Brain microvascular endothelial cell (primary cell): ENCODE measurements at regions not wholly inside any gene's neighbourhood (a gene's known extent, or its start where the extent isn't known, plus 50 kb on each side); places are given as distances from the start of the nearest gene placed in this dataset.

Experiments
- DNase-seq: peaks from one replicate; pipeline ENCODE4 v3.0.0-alpha.2; 2020
- H3K27ac ChIP-seq: fragments of 250-450 bp; sonication (Bioruptor Pico); 2 replicates; pipeline ENCODE4 v1.5.1; 2020; ENCODE audit warnings: mild to moderate bottlenecking, moderate library complexity
- H3K27me3 ChIP-seq: fragments of 250-450 bp; sonication (Bioruptor Pico); replicated peaks from 2 replicates; pipeline ENCODE4 v1.5.1; 2020; ENCODE audit warnings: mild to moderate bottlenecking
- H3K36me3 ChIP-seq: fragments of 250-450 bp; sonication (Bioruptor Pico); replicated peaks from 2 replicates; pipeline ENCODE4 v1.5.1; 2020; ENCODE audit warnings: mild to moderate bottlenecking
- H3K4me3 ChIP-seq: 2 replicates; pipeline ENCODE4 v1.5.1; 2011; ENCODE audit warnings: low read depth, mild to moderate bottlenecking, control low read depth, low read length, moderate library complexity
- CTCF ChIP-seq: IDR thresholded peaks from 2 replicates; pipeline ENCODE4 v1.5.1; 2011; ENCODE audit warnings: low read depth, mild to moderate bottlenecking, moderate library complexity, low read length, control low read depth, inconsistent platforms; ENCODE audit errors: missing control alignments
- in situ Hi-C: cut with HindIII; loops from 2 replicates; pipeline ENCODE4 v1.10.0; 2017; ENCODE audit warnings: low sequenced_read_pairs, low pct_ligation_motif_present

- H3K36me3 ChIP-seq: no peaks in the 10 kb centered on the region
- H3K27ac ChIP-seq: no peak overlapping the region
- in situ Hi-C loops: no loop called here
- no peak overlapping the region for H3K4me3 ChIP-seq
- no peak for DNase-seq
- no peak for TF ChIP-seq CTCF
- no peaks in the 10 kb centered on the region for H3K27me3 ChIP-seq
These were observed 1410.1 kb upstream of the ATXN8OS start for GRCh38 chr13:68697551-68697950.

- in situ Hi-C loops: no loop called here
- Histone ChIP-seq H3K36me3 (no peaks in the 10 kb centered on the region), H3K27ac (no peak overlapping the region), H3K27me3 (no peaks in the 10 kb centered on the region), H3K4me3 (no peak overlapping the region)
- no peak for DNase-seq
- TF ChIP-seq CTCF: no peak
These were observed 1410.7 kb upstream of the ATXN8OS start for GRCh38 chr13:68696907-68697306.

- Histone ChIP-seq H3K27ac (no peak overlapping the region), H3K4me3 (no peak overlapping the region), H3K27me3 (no peaks in the 10 kb centered on the region), H3K36me3 (no peaks in the 10 kb centered on the region)
- in situ Hi-C loops: no loop called here
- no peak for DNase-seq
- no peak for TF ChIP-seq CTCF
These were observed 1415.6 kb upstream of the ATXN8OS start for GRCh38 chr13:68692049-68692448.

- TF ChIP-seq CTCF: no peak
- no peaks in the 10 kb centered on the region for H3K36me3 ChIP-seq
- H3K4me3 ChIP-seq: no peak overlapping the region
- no peaks in the 10 kb centered on the region for H3K27me3 ChIP-seq
- H3K27ac ChIP-seq: no peak overlapping the region
- DNase-seq: no peak
- in situ Hi-C loops: no loop called here
These were observed 1417.1 kb upstream of the ATXN8OS start for GRCh38 chr13:68690567-68690966.

GRCh38 chr13:68676513-68677115, 1431.0 kb upstream of the ATXN8OS start:
- DNase-seq: no peak
- Histone ChIP-seq H3K27ac (no peak overlapping the region), H3K36me3 (no peaks in the 10 kb centered on the region), H3K27me3 (no peaks in the 10 kb centered on the region), H3K4me3 (no peak overlapping the region)
- in situ Hi-C loops: no loop called here
- no peak for TF ChIP-seq CTCF

GRCh38 chr13:68675209-68675608, 1432.4 kb upstream of the ATXN8OS start:
- Histone ChIP-seq H3K4me3 (no peak overlapping the region), H3K27ac (no peak overlapping the region), H3K27me3 (no peaks in the 10 kb centered on the region), H3K36me3 (no peaks in the 10 kb centered on the region)
- in situ Hi-C loops: no loop called here
- TF ChIP-seq CTCF: no peak
- no peak for DNase-seq
